ENCODE measurements at regions not wholly inside any gene's neighbourhood (a gene's known extent, or its start where the extent isn't known, plus 50 kb on each side); places are given as distances from the start of the nearest gene placed in this dataset.

GRCh38 chr13:111534751-111535522 lies 214.5 kb downstream of the TEX29 start:
- no peak for TF ChIP-seq CTCF (IDR thresholded peaks at IDR 0.05; ENCODE audit: low read depth, low read length, poor library complexity, severe bottlenecking)
- TF ChIP-seq EZH2phosphoT487 (IDR thresholded peaks at IDR 0.05; ENCODE audit: borderline replicate concordance, low read length) = no peak

All from DOHH2 (cell line).